SU-DHL-6 (cell line): ENCODE measurements at regions not wholly inside any gene's neighbourhood (a gene's known extent, or its start where the extent isn't known, plus 50 kb on each side); places are given as distances from the start of the nearest gene placed in this dataset.

Experiments
- CTCF ChIP-seq: fragments of 200-600 bp; sonication (generic); IDR thresholded peaks from one replicate; pipeline ENCODE4 v1.5.1; 2017; ENCODE audit warnings: antibody characterized with exemption, mild to moderate bottlenecking, low read length, moderate library complexity; ENCODE audit not compliant: insufficient read depth, poor library complexity, severe bottlenecking
- EZH2phosphoT487 ChIP-seq: fragments of 200-600 bp; sonication (generic), shearing (Covaris generic); conservative IDR thresholded peaks from 2 replicates; pipeline ENCODE4 v1.6.1; 2018; ENCODE audit warnings: mild to moderate bottlenecking, antibody characterized with exemption, low read length, moderate library complexity, mixed read lengths

GRCh38 chr5:82448374-82448773 lies 170.2 kb upstream of the RPS23 start:
- TF ChIP-seq CTCF (no peak), EZH2phosphoT487 (no peak)
